GM19043 (cell line): ENCODE measurements at regions not wholly inside any gene's neighbourhood (a gene's known extent, or its start where the extent isn't known, plus 50 kb on each side); places are given as distances from the start of the nearest gene placed in this dataset.
"Not testable (repeated sequence)": the region's sequence is repeated elsewhere in the genome, so short reads cannot be mapped to it uniquely, and the experiment has no call there.

Experiments used
- ATAC-seq: cut with Tn5 transposase; IDR thresholded peaks from one replicate; pipeline ENCODE4 v1.9.1; 2021; ENCODE audit warnings: low read depth; ENCODE audit not compliant: unreplicated experiment

GRCh38 chr4:184906480-184907097, 80.8 kb upstream of the ACSL1 start:
- ATAC-seq, result peak; percentile 21

- peak; percentile 68 for ATAC-seq
These were observed 81.4 kb upstream of the ACSL1 start for GRCh38 chr4:184907216-184907615.

GRCh38 chr4:184907810-184908209, 82.0 kb upstream of the ACSL1 start:
- ATAC-seq, result no peak

- no peak for ATAC-seq
These were observed 85.5 kb upstream of the ACSL1 start for GRCh38 chr4:184911310-184911709.

- no peak for ATAC-seq
These were observed 87.8 kb upstream of the ACSL1 start for GRCh38 chr4:184913356-184914143.

GRCh38 chr4:184918799-184919198, 93.0 kb upstream of the ACSL1 start:
- ATAC-seq, result not testable (repeated sequence)

GRCh38 chr4:184921456-184921855, 95.7 kb upstream of the ACSL1 start:
- ATAC-seq, result no peak

- no peak for ATAC-seq
These were observed 96.0 kb upstream of the HELT start for GRCh38 chr4:184922301-184922700.

- no peak for ATAC-seq
These were observed 93.8 kb upstream of the HELT start for GRCh38 chr4:184924516-184924915.

- no peak for ATAC-seq
These were observed 88.8 kb upstream of the HELT start for GRCh38 chr4:184929476-184929875.

- no peak for ATAC-seq
These were observed 88.3 kb upstream of the HELT start for GRCh38 chr4:184930026-184930425.

GRCh38 chr4:184932343-184932742, 85.9 kb upstream of the HELT start:
- no peak for ATAC-seq

- no peak for ATAC-seq
These were observed 85.0 kb upstream of the HELT start for GRCh38 chr4:184933311-184933710.

- no peak for ATAC-seq
These were observed 84.1 kb upstream of the HELT start for GRCh38 chr4:184934184-184934583.

GRCh38 chr4:184934961-184935360, 83.3 kb upstream of the HELT start:
- no peak for ATAC-seq

GRCh38 chr4:184936071-184936470, 82.2 kb upstream of the HELT start:
- ATAC-seq, result no peak

GRCh38 chr4:184937030-184937710, 81.1 kb upstream of the HELT start:
- ATAC-seq, result no peak

- ATAC-seq, result no peak
These were observed 80.5 kb upstream of the HELT start for GRCh38 chr4:184937745-184938144.

GRCh38 chr4:184938871-184939270, 79.4 kb upstream of the HELT start:
- no peak for ATAC-seq

GRCh38 chr4:184939978-184940377, 78.3 kb upstream of the HELT start:
- no peak for ATAC-seq

- no peak for ATAC-seq
These were observed 77.8 kb upstream of the HELT start for GRCh38 chr4:184940500-184940899.
